HuH-7.5 (cell line): ENCODE measurements at regions not wholly inside any gene's neighbourhood (a gene's known extent, or its start where the extent isn't known, plus 50 kb on each side); places are given as distances from the start of the nearest gene placed in this dataset.

Experiments used
- DNase-seq: peaks from one replicate; pipeline ENCODE4 v3.0.0; 2011; ENCODE audit warnings: low spot score

DNA sequence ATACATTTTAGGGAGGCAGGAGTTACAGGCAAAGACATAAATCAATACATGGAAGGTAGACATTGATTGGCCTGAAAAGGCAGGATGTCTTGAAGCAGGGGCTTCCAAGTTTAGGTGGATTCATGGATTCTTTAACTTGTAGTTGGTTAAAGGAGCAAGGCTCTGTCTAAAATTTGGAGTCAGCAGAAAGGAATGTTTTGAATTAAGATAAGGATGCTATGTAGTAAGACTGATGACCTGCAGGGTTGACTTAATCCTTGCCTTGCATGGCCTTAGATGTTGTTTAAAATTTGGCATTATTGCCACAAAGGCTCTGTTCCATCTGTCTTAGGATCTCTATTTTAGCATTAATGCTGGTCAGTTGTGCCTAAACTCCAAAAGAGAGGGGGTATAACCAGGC lies 171.3 kb downstream of the C5orf15 start:
- DNase-seq = no peak

DNA sequence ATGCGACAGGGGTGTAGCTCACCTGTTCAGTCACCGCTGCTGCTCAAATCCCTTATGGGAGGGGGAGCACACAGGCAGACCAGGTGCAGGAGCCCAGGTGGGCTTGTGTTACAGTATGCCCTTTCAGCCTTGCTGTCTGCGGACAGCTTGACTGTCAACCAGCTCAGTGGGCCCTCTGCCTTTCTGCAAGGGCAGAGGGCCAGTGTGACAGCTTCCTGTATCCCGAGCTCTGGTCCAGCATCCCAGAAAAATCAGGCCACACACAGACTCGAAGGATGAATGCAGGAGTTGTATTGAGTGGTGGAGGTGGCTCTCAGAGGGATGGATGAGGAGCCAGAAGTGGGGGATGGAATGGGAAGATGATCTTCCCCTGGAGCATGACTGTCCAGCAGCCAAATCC lies 172.2 kb downstream of the C5orf15 start:
- no peak for DNase-seq

DNA sequence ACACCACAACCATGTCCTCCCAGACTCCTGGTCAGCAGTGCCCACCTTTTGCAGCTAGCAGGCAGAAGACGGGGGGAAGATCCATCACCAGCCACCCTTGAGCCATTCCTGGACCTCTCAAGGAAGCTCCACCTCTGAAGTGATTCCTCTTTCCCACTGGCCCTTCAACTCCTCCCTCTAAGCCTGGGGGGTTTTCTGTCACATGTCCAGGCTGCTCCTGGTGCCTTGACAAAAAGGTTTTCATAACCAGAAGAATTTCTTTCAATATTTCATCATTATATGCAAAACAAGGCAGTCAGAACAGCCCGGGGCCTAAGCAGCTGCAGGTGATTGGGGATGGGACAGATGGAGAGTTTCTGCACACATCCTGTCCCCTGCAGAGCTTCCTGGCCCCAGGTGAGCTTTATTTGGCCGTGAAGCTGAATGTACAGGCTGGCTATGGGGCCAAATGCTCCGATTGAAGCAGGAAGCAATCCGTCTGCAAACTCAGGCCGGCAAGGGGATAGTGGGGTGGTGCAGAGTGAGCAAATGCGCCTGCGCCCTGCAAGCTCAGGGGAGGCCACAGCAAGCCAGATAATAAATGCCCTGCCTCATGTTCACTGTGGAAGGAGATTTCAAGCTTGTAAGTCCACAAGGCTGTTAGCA lies 173.5 kb downstream of the C5orf15 start:
- no peak for DNase-seq

DNA sequence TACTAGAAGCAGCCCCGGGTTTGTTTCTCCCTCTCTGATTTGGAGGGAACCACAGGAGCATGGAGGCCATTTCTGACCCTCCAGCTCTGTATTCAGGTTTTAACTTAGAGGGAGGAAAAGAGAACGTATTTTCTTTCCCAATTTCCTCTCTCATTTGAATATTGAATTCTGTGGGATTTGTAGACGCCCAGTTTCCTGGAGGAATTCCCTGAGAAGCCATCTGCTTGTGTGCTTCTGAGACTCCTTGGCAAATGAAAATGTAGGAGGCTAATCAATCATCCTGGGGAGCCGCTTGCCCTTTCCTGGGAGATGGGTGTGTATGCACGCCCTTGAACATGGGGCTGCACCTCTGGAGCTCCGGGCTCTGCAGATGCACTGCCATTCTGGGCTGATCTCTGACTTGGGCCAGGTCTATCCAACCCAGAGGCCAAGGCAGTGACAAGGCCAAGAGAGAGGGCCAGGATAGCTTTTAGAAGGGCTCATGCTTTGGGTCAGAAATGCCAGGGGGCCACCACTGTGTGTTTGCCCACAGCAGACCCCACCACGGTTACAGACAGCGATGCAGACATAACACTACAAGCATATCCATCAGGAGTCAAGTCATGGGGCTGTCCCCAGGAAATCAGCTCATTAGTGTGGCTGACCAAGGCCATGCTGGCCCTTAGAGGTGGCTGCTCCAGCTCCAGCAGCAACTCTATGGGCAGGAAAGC lies 174.5 kb downstream of the C5orf15 start:
- no peak for DNase-seq

DNA sequence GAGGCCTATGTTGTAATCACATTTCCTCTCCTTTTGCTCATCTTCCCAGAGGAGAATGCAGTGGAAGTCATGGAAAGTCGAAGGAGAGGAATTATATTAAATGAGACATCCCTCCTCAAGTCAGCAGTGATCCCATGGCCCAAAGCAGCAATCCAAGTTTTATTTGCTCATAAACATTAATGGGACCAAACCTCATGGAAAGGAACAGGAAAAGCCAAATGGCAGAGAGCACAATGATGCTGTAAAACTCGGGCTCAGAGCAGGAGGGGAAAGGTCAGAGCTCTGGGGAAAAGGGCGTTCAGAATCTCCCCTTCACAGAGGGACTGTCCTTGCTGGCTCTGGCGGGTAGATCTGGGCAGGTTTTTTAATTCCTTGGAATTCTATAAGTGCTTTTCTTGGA lies 175.8 kb downstream of the C5orf15 start:
- DNase-seq = no peak

DNA sequence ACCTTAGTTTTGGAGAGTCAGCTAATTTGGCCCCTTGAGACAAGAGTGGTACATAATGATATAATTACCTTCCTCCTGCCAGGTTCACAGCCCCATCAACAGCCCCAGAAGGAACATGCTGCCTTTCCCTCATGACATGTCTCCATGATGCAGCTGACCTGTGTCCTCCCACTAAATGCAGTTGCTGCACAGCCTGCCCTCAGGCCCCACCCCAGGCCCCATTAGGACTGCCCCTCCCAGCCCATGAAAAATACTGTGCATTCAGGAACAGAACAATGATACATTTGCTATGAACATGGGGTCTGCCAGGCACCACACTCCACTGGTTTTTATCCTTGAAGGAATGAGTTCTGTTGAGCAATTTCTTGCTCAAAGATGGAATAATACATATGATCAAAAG lies 176.4 kb downstream of the C5orf15 start:
- no peak for DNase-seq

DNA sequence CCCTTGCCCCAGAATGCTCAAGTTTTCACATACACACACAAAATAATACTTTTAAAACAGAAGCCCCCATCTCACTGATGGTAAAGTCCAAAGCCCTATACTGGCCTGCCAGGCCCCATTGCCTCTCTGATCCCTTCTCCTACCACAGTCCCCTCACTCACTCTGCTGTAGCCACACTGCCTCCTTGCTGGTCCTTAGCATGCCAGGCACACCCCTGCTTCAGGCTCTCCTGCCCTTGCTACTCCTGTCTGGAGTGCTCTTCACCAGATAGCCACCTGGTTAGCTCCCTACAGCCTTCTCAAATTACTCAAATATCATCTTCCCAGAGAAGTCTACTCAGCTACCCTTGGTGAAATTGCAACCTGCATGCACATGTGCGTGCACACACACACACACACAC lies 177.5 kb downstream of the C5orf15 start:
- DNase-seq = no peak

DNA sequence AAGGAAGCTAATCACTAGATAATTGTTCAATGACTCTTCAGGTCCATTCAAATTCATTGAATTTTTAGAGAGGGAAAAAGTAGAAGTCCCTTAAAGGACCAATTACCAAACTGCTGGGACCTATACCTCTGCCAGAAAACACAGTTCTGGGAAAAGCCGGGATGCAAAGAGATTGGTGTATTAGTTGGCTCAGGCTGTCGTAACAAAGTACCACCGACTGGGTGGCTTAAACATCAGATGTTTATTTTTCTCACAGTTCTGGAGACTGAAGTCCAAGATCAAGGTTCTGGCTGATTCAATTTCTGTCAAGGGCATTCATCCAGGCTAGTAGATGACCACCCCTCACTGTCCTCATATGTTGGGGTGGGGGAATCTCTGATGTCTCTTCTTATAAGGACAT lies 177.1 kb upstream of the FSTL4 start:
- no peak for DNase-seq

DNA sequence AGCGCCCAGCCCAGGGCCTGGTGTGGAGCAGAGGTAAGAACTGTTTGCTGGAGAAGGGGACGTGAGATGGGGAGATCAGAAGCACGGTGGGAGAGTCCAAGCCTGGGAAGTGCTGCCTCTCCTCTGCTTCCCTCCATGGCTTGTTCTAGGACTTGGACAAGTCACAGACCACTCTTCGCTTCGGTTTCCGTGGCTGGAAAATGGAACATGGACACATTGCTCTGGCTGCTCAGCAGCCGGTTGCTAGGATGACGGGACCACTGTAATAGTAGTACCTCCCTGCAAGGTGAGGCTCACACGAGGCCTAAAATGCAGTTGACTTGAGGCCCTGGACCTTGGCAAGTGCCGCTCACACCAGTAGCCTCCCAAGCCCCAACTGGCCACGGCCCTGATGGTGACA lies 175.8 kb upstream of the FSTL4 start:
- DNase-seq = no peak

DNA sequence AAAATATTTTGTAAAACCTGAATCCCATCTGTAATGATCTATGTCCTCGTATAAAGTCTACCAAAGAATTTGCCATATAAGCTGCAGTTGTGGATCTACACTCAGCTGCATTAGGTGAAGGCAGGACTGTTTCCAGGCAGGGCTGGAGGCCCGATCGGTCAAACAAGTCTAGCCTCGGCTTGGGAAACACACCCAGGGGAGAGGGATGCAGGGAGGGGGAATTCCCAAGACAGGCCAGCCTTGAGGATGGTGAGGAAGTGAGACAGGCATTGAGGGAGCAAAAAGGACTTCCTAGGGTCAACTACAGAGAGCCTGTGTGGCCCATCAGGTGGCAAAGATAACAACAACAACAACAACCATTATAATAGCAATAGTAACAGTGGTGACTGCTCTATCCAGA lies 174.1 kb upstream of the FSTL4 start:
- no peak for DNase-seq

DNA sequence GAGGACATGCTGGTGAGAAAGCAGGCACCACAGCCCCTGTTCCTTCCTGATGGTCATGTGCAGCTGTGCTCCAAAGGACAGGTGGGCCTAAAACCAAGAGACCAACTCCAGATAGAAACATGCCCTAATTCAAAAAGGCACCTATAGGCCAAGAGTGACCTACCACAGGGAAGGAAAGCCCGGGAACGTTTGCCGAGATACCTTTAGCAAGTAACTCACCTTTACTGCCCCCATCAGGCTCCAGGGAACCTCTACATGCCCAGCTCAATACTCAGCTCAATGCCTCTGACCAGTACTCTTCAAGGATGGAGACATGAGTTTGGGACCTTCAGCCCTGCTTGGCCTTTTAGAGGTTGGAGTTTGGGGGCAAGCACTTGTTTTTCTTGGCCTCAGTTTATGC lies 172.8 kb upstream of the FSTL4 start:
- DNase-seq = no peak

DNA sequence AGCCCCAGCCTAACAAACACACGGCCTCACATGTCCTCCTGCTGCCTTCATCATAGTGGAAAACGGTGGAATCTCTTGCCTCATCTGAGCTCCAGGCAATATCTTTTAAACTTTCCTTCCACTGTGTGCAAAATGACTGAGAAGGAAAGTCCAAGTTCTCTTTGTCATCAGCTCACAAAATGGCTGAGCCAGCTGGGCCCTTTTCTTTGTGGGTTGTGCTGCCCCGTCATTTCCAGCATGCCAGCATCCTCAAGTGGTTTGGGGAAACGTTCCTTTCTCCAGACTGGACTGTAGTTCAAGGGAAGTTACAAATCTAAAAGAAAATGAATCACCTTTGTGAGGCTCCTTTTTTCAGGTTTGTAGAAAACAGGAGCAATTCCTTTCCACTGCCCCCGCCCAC lies 171.1 kb upstream of the FSTL4 start:
- DNase-seq = no peak

DNA sequence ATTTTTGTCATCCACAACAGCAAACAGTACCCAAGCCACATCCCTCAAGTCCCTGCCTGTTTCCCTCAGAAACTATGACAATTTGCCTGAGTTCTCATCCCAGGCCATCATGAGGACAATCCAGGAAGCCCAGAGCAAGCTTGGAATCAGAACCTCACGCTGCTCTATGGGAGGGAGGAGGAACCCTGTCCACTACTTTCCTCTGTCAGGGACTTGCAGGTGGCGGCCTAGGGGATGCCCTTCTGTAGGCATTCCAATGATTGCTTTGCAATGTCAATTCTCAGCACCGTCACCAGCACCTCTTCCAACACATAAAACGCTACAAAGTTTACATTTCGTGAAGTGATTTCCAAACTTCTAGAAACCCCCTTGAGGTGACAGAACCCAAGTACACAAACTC lies 170.4 kb upstream of the FSTL4 start:
- DNase-seq = no peak

DNA sequence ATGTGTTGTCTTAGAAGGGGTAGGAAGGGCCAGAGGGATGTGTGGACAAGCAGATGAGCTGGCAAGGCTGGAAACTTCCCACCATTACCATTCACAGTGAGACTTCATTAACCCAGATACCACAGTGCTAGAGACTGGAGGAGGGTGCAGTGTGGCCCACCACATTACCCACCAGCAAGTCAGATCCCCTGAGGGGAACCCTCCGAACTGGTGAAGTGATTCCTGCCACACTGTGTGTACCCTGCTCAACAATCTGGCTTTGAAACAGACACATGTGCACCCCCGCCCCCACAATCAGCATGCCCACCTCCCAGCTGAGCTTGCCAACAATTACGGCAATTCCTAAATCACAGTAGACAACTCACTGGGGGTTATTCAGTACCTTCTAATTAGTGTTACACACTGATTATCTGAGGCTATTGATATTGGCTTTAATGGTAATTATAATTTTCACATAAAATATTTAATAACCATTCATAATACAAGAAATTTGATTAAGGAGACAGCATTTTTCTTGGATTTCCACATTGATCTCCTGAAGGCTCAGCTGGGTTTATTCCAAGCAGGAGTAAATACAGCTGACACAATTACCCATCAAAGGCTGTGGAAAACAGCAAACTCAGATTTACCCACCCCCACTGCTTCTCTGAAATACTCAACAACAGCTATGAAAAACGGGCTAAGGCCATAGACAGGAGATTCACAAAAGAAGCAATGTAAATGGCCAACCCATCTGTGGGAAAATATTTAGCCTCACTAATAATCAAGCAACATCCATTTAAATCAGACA lies 169.3 kb upstream of the FSTL4 start:
- DNase-seq = no peak

DNA sequence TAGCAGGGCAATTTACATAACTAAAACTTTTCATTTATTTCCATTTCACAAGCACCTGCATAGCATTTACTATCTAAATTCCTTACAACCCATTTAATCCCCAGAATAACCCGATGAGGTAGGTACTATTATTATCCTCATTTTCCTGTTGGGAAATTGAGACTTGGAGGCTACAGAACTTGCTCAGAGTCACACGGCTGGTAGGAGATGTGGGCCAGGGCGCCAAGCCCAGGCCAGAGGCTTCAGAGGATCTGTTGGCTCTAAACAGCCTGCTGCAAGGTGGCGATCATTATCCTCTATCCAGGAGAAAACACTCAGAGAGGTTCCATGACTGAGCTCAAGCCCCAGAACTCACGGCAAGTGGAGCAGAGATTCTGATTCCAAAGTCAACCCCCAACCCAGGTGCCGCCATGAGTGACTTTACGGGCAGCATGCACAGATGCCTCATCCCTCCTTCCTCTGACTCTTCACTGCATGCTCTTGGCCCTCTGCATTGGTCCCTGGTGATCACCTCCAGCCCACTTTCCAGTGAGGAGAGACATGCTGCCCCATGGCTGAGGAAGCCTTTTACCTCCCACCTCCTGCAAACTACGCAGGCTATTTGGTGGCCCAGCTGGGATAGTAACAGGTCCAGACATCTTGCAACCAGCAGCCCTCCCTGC lies 168.4 kb upstream of the FSTL4 start:
- no peak for DNase-seq

DNA sequence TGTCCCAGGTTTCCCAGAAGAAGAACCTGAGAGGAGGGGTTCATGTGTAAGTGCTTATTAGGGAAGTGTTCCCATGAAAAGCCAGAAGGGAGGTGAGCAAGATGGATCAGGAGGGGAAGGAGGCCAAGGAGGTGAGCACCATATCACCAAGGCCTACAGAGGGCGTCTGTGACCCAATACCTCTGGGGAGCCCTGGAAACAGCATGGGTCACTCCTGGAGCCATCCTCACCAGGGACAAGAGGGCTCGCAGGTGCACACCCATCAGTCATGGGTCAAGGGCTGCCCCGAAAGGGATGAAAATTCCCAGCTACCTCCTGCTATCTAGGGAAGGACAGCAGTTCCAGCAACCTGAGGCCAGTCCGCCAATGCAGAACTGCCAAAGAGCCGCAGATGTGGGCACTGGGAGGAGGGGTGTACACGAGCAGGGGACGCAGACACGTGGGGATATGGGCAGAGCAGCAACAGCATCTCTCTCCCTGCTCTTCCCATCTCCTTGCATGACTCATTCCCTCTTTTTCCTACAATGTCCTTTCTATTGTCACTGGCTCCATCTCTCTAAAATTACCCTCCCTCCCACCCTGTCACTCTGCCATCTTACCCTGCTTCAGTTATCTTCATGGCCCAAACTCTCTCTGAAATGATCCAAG lies 167.6 kb upstream of the FSTL4 start:
- no peak for DNase-seq

DNA sequence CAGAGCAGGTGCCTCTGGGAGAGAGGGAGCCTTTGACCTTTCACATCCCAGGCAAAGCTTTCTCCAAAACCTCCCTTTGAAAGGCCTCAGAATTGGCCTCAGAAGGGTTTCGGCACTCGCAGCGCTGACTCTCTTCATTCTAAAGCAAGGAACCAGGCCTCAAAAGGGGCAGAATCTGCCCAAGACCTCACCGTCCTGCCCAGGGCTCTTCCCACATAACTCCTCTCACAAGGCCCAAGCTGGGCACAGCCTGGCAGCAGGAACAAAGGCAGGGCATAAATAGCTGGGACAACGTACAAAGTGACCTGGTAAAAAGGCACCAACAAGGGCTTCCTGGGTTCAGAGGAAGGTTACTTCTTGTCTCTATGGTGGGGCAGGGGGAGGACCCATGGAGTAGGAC lies 166.3 kb upstream of the FSTL4 start:
- no peak for DNase-seq

DNA sequence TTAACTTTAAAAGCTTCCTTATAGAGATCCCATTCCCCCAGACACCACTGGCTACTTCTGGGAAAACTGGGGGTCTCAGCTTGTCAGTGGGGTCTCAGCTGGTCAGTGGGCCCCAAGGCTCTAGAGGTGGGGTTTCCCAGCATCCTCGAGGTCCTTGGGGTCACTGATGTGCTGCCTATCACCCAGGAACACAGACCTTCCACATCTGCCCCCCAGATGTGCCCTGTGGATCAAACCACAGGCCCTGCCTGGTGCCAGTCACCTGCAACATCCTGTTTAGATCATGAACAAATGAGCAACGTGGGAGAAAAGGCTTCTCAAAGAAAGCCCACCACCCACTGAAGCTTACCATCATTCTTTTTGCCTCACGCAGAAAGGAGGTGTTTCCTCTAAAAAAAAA lies 165.6 kb upstream of the FSTL4 start:
- no peak for DNase-seq

DNA sequence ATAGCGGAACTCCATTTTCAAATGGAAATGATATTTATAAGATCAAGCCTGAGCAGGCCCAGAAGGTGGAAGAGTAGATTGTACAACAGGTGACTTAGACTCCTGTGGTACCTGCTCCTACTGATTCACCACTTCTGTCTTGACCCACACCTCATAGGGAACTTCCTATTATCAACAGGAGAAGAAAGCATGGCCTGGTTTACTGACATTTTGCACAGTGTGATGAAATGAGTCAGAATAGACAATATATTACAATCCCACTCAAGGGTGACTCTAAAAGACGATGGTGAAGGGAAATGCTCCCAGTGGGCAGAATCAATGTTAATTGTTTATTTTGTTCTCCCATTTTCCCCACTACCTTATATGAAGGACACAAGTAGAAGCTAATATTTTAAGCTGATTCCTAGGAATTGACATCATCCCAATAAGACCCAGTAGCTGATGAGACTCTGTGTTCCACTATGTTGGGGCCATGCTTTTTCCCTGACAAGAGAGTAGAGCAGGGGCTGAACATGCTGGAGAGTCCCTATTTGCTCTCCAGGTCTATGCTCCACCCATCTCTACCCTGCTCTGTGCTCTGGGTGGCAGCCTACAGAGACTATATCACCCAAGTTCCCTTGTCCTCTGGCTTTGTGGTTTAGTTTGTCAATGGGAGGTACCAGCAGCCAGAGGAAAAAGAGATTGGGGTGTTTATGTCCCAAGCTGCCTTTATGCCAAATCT lies 163.4 kb upstream of the FSTL4 start:
- no peak for DNase-seq

DNA sequence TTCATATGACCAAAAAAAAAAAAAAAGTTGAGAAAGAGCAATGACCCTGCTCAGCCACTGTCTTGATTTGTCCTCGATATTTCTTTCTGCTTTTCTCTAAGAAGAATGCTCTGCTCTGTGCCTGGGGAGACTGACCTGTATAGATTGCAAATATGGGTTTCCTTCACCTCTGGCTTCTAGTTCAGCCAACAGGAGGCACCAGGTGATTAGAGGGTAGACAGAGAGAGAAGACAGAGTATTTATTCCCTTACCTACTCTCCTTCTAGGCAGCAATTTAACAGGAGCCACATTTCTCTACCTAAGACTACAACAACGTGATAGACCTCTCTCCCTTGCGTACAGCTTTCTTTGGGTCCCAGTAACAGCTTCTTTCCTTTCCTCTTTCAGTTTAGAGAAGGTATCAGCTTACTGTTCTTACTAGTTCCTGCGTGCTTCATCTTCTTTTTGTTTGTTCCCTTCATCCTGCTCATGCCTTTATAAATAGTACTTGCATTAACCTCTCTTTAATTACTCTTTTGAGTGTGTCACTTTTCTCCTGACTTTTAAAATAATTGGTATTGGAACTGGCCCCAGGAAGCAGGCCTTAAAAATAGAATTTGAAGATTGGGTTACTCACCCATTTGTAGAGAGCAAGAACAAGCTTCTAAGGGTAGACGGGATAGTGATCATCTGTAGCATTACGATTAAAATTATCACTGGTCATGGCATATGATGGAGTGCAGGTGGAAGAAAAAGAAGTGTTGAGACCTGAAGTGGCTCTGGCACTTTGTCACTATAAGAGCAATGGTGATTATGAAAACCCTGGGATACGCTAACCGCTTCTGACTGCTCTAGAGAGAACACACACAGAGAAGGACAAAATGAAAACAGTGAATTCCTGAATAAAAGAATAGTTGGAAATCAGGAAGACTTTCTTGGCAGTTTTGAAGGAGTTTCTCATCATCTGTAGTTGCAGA lies 161.2 kb upstream of the FSTL4 start:
- DNase-seq = no peak

DNA sequence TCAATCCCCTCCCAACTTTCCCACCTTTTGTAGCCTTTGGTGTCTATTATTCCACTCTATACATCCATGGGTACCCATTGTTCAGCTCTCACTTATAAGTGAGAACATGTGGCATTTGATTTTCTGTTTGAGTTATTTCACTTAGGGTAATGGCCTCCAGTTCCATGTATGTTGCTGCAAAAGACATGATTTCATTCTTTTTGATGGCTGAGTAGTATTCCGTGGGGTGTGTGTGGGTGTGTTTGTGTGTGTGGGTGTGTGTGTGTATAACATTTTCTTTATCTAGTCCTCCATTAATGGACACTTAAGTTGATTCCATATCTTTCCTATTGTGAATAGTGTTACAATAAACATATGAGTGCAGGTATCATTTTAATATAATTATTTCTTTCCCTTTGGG lies 157.5 kb upstream of the FSTL4 start:
- DNase-seq = no peak
